ENCODE measurements at regions not wholly inside any gene's neighbourhood (a gene's known extent, or its start where the extent isn't known, plus 50 kb on each side); places are given as distances from the start of the nearest gene placed in this dataset.

GRCh38 chr15:98226578-98226977 lies 266.1 kb downstream of the ARRDC4 start:
- Mint-ChIP-seq H3K27me3 (no peaks in the 10 kb centered on the region), H3K4me1 (no peaks in the 10 kb centered on the region), H3K9me3 (no peaks in the 10 kb centered on the region), H3K4me3 (no peak overlapping the region), H3K27ac (no peak overlapping the region), H3K36me3 (no peaks in the 10 kb centered on the region)
- no peak for ATAC-seq

GRCh38 chr15:98228846-98229245 lies 268.3 kb downstream of the ARRDC4 start:
- Mint-ChIP-seq H3K4me3 (no peak overlapping the region), H3K4me1 (no peaks in the 10 kb centered on the region), H3K27ac (no peak overlapping the region), H3K36me3 (no peaks in the 10 kb centered on the region), H3K27me3 (no peaks in the 10 kb centered on the region), H3K9me3 (peaks cover 3% of the 10 kb centered on the region)
- ATAC-seq, result no peak

GRCh38 chr15:98230975-98231374 lies 270.5 kb downstream of the ARRDC4 start:
- Mint-ChIP-seq H3K36me3 (no peaks in the 10 kb centered on the region), H3K4me3 (no peak overlapping the region), H3K27ac (no peak overlapping the region), H3K27me3 (no peaks in the 10 kb centered on the region), H3K4me1 (no peaks in the 10 kb centered on the region), H3K9me3 (peaks cover 3% of the 10 kb centered on the region)
- no peak for ATAC-seq

- H3K4me3 Mint-ChIP-seq, result no peak overlapping the region
- H3K4me1 Mint-ChIP-seq, result no peaks in the 10 kb centered on the region
- no peak for ATAC-seq
- no peaks in the 10 kb centered on the region for H3K36me3 Mint-ChIP-seq
- no peak overlapping the region for H3K27ac Mint-ChIP-seq
- peaks cover 3% of the 10 kb centered on the region for H3K9me3 Mint-ChIP-seq
- H3K27me3 Mint-ChIP-seq, result no peaks in the 10 kb centered on the region
These were observed 271.4 kb downstream of the ARRDC4 start for GRCh38 chr15:98231696-98232440.

GRCh38 chr15:98232761-98233160 lies 272.3 kb downstream of the ARRDC4 start:
- no peaks in the 10 kb centered on the region for H3K36me3 Mint-ChIP-seq
- ATAC-seq, result no peak
- no peaks in the 10 kb centered on the region for H3K4me1 Mint-ChIP-seq
- H3K4me3 Mint-ChIP-seq, result no peak overlapping the region
- H3K27me3 Mint-ChIP-seq, result no peaks in the 10 kb centered on the region
- H3K9me3 Mint-ChIP-seq, result peaks cover 3% of the 10 kb centered on the region
- no peak overlapping the region for H3K27ac Mint-ChIP-seq

- no peaks in the 10 kb centered on the region for H3K4me1 Mint-ChIP-seq
- no peaks in the 10 kb centered on the region for H3K36me3 Mint-ChIP-seq
- no peak overlapping the region for H3K27ac Mint-ChIP-seq
- H3K4me3 Mint-ChIP-seq, result no peak overlapping the region
- no peak for ATAC-seq
- no peaks in the 10 kb centered on the region for H3K27me3 Mint-ChIP-seq
- H3K9me3 Mint-ChIP-seq, result peaks cover 3% of the 10 kb centered on the region
These were observed 273.4 kb downstream of the ARRDC4 start for GRCh38 chr15:98233873-98234272.

GRCh38 chr15:98240303-98240702 lies 279.8 kb downstream of the ARRDC4 start:
- H3K36me3 Mint-ChIP-seq, result no peaks in the 10 kb centered on the region
- no peaks in the 10 kb centered on the region for H3K4me1 Mint-ChIP-seq
- H3K27me3 Mint-ChIP-seq, result no peaks in the 10 kb centered on the region
- no peak for ATAC-seq
- peaks cover 2% of the 10 kb centered on the region for H3K9me3 Mint-ChIP-seq
- no peak overlapping the region for H3K27ac Mint-ChIP-seq
- no peak overlapping the region for H3K4me3 Mint-ChIP-seq

- ATAC-seq, result no peak
- no peaks in the 10 kb centered on the region for H3K4me1 Mint-ChIP-seq
- no peak overlapping the region for H3K27ac Mint-ChIP-seq
These were observed 280.6 kb downstream of the ARRDC4 start for GRCh38 chr15:98241032-98241554.

GRCh38 chr15:98257290-98257689 lies 296.8 kb downstream of the ARRDC4 start:
- ATAC-seq, result no peak
- Mint-ChIP-seq H3K4me1 (no peaks in the 10 kb centered on the region), H3K27ac (no peak overlapping the region), H3K4me3 (no peak overlapping the region), H3K36me3 (no peaks in the 10 kb centered on the region), H3K27me3 (no peaks in the 10 kb centered on the region), H3K9me3 (peaks cover 2% of the 10 kb centered on the region)

More at GRCh38 chr15:98241032-98241554, 280.6 kb downstream of the ARRDC4 start:
- no peak overlapping the region for H3K4me3 Mint-ChIP-seq
- no peaks in the 10 kb centered on the region for H3K27me3 Mint-ChIP-seq
- no peaks in the 10 kb centered on the region for H3K36me3 Mint-ChIP-seq
- H3K9me3 Mint-ChIP-seq, result peaks cover 2% of the 10 kb centered on the region

- H3K27ac Mint-ChIP-seq, result no peak overlapping the region
- no peaks in the 10 kb centered on the region for H3K27me3 Mint-ChIP-seq
- no peak overlapping the region for H3K4me3 Mint-ChIP-seq
- H3K36me3 Mint-ChIP-seq, result no peaks in the 10 kb centered on the region
- no peaks in the 10 kb centered on the region for H3K4me1 Mint-ChIP-seq
- peaks cover 9% of the 10 kb centered on the region for H3K9me3 Mint-ChIP-seq
- ATAC-seq, result no peak
These were observed 303.3 kb downstream of the ARRDC4 start for GRCh38 chr15:98263787-98264186.

GRCh38 chr15:98266295-98266694 lies 305.8 kb downstream of the ARRDC4 start:
- no peak for ATAC-seq
- Mint-ChIP-seq H3K36me3 (no peaks in the 10 kb centered on the region), H3K4me1 (no peaks in the 10 kb centered on the region), H3K27ac (no peak overlapping the region), H3K9me3 (peaks cover 12% of the 10 kb centered on the region), H3K27me3 (no peaks in the 10 kb centered on the region), H3K4me3 (no peak overlapping the region)

- H3K4me1 Mint-ChIP-seq, result no peaks in the 10 kb centered on the region
- no peaks in the 10 kb centered on the region for H3K36me3 Mint-ChIP-seq
- peaks cover 12% of the 10 kb centered on the region for H3K9me3 Mint-ChIP-seq
- H3K4me3 Mint-ChIP-seq, result no peak overlapping the region
- peak; percentile 8 for ATAC-seq
- H3K27ac Mint-ChIP-seq, result no peak overlapping the region
- no peaks in the 10 kb centered on the region for H3K27me3 Mint-ChIP-seq
These were observed 307.7 kb downstream of the ARRDC4 start for GRCh38 chr15:98268163-98268562.

GRCh38 chr15:98272625-98273024 lies 312.1 kb downstream of the ARRDC4 start:
- no peaks in the 10 kb centered on the region for H3K4me1 Mint-ChIP-seq

GRCh38 chr15:98276018-98276417 lies 315.5 kb downstream of the ARRDC4 start:
- ATAC-seq, result no peak
- Mint-ChIP-seq H3K36me3 (no peaks in the 10 kb centered on the region), H3K4me3 (no peak overlapping the region), H3K9me3 (peaks cover 8% of the 10 kb centered on the region), H3K27me3 (no peaks in the 10 kb centered on the region), H3K27ac (no peak overlapping the region), H3K4me1 (no peaks in the 10 kb centered on the region)

More at GRCh38 chr15:98272625-98273024, 312.1 kb downstream of the ARRDC4 start:
- no peaks in the 10 kb centered on the region for H3K36me3 Mint-ChIP-seq
- no peak overlapping the region for H3K27ac Mint-ChIP-seq
- no peaks in the 10 kb centered on the region for H3K27me3 Mint-ChIP-seq
- no peak for ATAC-seq
- H3K9me3 Mint-ChIP-seq, result peaks cover 3% of the 10 kb centered on the region
- no peak overlapping the region for H3K4me3 Mint-ChIP-seq

- Mint-ChIP-seq H3K9me3 (peaks cover 11% of the 10 kb centered on the region), H3K4me3 (no peak overlapping the region), H3K4me1 (no peaks in the 10 kb centered on the region), H3K36me3 (no peaks in the 10 kb centered on the region), H3K27me3 (no peaks in the 10 kb centered on the region), H3K27ac (no peak overlapping the region)
- no peak for ATAC-seq
These were observed 317.1 kb downstream of the ARRDC4 start for GRCh38 chr15:98277602-98278001.

GRCh38 chr15:98280284-98280975 lies 319.9 kb downstream of the ARRDC4 start:
- Mint-ChIP-seq H3K4me3 (no peak overlapping the region), H3K36me3 (no peaks in the 10 kb centered on the region), H3K27ac (no peak overlapping the region), H3K4me1 (no peaks in the 10 kb centered on the region), H3K27me3 (no peaks in the 10 kb centered on the region), H3K9me3 (peaks cover 11% of the 10 kb centered on the region)
- ATAC-seq, result no peak

Measured in stimulated activated memory B cell treated with anti-CD40 and anti-IgM and Interleukin-4, amounts not matched to agents 10 μg/mL and 1 μg/mL and 100 μg/mL, for 72 hours (primary cell).